OCI-LY7 (cell line): ENCODE measurements at regions not wholly inside any gene's neighbourhood (a gene's known extent, or its start where the extent isn't known, plus 50 kb on each side); places are given as distances from the start of the nearest gene placed in this dataset.

Source experiments
- CTCF ChIP-seq: fragments of 200-600 bp; sonication (generic); conservative IDR thresholded peaks from 2 replicates; pipeline ENCODE4 v1.5.1; 2014; ENCODE audit warnings: mild to moderate bottlenecking, antibody characterized with exemption, low read length, moderate library complexity, mixed read lengths
- EZH2phosphoT487 ChIP-seq: fragments of 200-600 bp; sonication (generic); IDR thresholded peaks from 2 replicates; pipeline ENCODE4 v1.6.1; 2018; ENCODE audit warnings: low read depth, borderline replicate concordance, mild to moderate bottlenecking, mixed run types, antibody characterized with exemption, low read length, moderate library complexity, mixed read lengths

DNA sequence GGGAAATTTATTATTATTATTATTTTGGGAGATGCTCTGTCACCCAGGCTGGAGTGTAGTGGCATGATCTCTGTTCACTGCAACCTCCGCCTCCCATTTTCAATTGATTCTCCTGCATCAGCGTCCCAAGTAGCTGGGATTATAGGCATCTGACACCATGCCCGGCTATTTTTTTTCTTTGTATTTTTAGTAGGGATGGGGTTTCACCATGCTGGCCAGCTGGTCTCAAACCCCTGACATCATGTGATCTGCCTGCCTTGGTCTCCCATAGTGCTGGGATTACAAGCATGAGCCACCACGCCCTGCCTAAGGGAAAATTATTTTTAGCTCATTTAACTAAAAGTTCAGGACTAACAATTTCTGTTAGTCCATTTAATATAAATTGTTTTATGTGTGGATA is 109.2 kb upstream of the SESTD1 start:
- TF ChIP-seq CTCF (no peak), EZH2phosphoT487 (no peak)
